SHP77 (cell line): ENCODE measurements at regions not wholly inside any gene's neighbourhood (a gene's known extent, or its start where the extent isn't known, plus 50 kb on each side); places are given as distances from the start of the nearest gene placed in this dataset.

Source experiments
- DNase-seq, 2 experiments: peaks; one replicate each; lab custom pipeline; 2025; lab: John Stamatoyannopoulos, UW

GRCh38 chr2:447902-448665 lies 160.2 kb upstream of the ALKAL2 start:
- DNase-seq: no peak

- DNase-seq: no peak
Observed at GRCh38 chr2:446963-447530, 159.2 kb upstream of the ALKAL2 start.

GRCh38 chr2:446303-446874 lies 158.5 kb upstream of the ALKAL2 start:
- no peak for DNase-seq

- no peak for DNase-seq
Observed at GRCh38 chr2:445896-446295, 158.0 kb upstream of the ALKAL2 start.

GRCh38 chr2:444937-445884 lies 157.3 kb upstream of the ALKAL2 start:
- no peak for DNase-seq

- no peak for DNase-seq
Observed at GRCh38 chr2:443741-444140, 155.8 kb upstream of the ALKAL2 start.

- no peak for DNase-seq
Observed at GRCh38 chr2:443216-443615, 155.3 kb upstream of the ALKAL2 start.

GRCh38 chr2:441258-442022 lies 153.5 kb upstream of the ALKAL2 start:
- DNase-seq: no peak

- DNase-seq: no peak
Observed at GRCh38 chr2:440403-440740, 152.5 kb upstream of the ALKAL2 start.

- no peak for DNase-seq
Observed at GRCh38 chr2:439556-440402, 151.9 kb upstream of the ALKAL2 start.

GRCh38 chr2:439077-439476 lies 151.2 kb upstream of the ALKAL2 start:
- no peak for DNase-seq

GRCh38 chr2:437756-438393 lies 150.0 kb upstream of the ALKAL2 start:
- peak in 1 of 2 experiments; percentile 32 for DNase-seq

GRCh38 chr2:437180-437579 lies 149.3 kb upstream of the ALKAL2 start:
- no peak for DNase-seq

GRCh38 chr2:436205-436604 lies 148.3 kb upstream of the ALKAL2 start:
- DNase-seq: no peak

GRCh38 chr2:434625-435024 lies 146.7 kb upstream of the ALKAL2 start:
- no peak for DNase-seq

GRCh38 chr2:433216-433615 lies 145.3 kb upstream of the ALKAL2 start:
- no peak for DNase-seq

- DNase-seq: no peak
Observed at GRCh38 chr2:430291-431040, 142.6 kb upstream of the ALKAL2 start.

- no peak for DNase-seq
Observed at GRCh38 chr2:429575-430254, 141.8 kb upstream of the ALKAL2 start.

- no peak for DNase-seq
Observed at GRCh38 chr2:429142-429541, 141.3 kb upstream of the ALKAL2 start.
